Type B pancreatic cell (in vitro differentiated cells): ENCODE measurements at regions not wholly inside any gene's neighbourhood (a gene's known extent, or its start where the extent isn't known, plus 50 kb on each side); places are given as distances from the start of the nearest gene placed in this dataset.

ENCODE experiments used
- DNase-seq: peaks from one replicate; pipeline ENCODE4 v3.0.0; 2021; ENCODE audit warnings: mixed read lengths; ENCODE audit not compliant: unreplicated experiment; ENCODE audit errors: extremely low spot score
- H3K27ac Mint-ChIP-seq: 2 replicates; pipeline ENCODE4 v1.8.0; 2021; ENCODE audit warnings: mild to moderate bottlenecking, mixed read lengths
- H3K27me3 Mint-ChIP-seq: 2 replicates; pipeline ENCODE4 v1.8.0; 2021; ENCODE audit warnings: mixed read lengths
- H3K36me3 Mint-ChIP-seq: 2 replicates; pipeline ENCODE4 v1.8.0; 2021; ENCODE audit warnings: mixed read lengths
- H3K4me1 Mint-ChIP-seq: one replicate; pipeline ENCODE4 v1.8.0; 2021; ENCODE audit warnings: mixed read lengths; ENCODE audit not compliant: unreplicated experiment
- H3K4me3 Mint-ChIP-seq: 2 replicates; pipeline ENCODE4 v1.8.0; 2021; ENCODE audit warnings: mild to moderate bottlenecking, mixed read lengths
- H3K9me3 Mint-ChIP-seq: 2 replicates; pipeline ENCODE4 v1.8.0; 2021; ENCODE audit warnings: mixed read lengths
- TF ChIP-seq, protein P1 (sequence below): fragments of 200-600 bp; sonication (generic); conservative IDR thresholded peaks from 2 replicates; pipeline ENCODE4 v1.5.0; 2021; ENCODE audit warnings: antibody characterized with exemption, mild to moderate bottlenecking

- Mint-ChIP-seq H3K4me3 (no peak overlapping the region), H3K4me1 (peaks cover 11% of the 10 kb centered on the region), H3K27ac (no peak overlapping the region), H3K9me3 (no peaks in the 10 kb centered on the region), H3K36me3 (no peaks in the 10 kb centered on the region), H3K27me3 (no peaks in the 10 kb centered on the region)
- no peak for DNase-seq
- TF ChIP-seq, protein P1, sequence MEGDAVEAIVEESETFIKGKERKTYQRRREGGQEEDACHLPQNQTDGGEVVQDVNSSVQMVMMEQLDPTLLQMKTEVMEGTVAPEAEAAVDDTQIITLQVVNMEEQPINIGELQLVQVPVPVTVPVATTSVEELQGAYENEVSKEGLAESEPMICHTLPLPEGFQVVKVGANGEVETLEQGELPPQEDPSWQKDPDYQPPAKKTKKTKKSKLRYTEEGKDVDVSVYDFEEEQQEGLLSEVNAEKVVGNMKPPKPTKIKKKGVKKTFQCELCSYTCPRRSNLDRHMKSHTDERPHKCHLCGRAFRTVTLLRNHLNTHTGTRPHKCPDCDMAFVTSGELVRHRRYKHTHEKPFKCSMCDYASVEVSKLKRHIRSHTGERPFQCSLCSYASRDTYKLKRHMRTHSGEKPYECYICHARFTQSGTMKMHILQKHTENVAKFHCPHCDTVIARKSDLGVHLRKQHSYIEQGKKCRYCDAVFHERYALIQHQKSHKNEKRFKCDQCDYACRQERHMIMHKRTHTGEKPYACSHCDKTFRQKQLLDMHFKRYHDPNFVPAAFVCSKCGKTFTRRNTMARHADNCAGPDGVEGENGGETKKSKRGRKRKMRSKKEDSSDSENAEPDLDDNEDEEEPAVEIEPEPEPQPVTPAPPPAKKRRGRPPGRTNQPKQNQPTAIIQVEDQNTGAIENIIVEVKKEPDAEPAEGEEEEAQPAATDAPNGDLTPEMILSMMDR: no peak
Observed at GRCh38 chr1:82114887-82115286, 314.2 kb downstream of the ADGRL2 start.

DNA sequence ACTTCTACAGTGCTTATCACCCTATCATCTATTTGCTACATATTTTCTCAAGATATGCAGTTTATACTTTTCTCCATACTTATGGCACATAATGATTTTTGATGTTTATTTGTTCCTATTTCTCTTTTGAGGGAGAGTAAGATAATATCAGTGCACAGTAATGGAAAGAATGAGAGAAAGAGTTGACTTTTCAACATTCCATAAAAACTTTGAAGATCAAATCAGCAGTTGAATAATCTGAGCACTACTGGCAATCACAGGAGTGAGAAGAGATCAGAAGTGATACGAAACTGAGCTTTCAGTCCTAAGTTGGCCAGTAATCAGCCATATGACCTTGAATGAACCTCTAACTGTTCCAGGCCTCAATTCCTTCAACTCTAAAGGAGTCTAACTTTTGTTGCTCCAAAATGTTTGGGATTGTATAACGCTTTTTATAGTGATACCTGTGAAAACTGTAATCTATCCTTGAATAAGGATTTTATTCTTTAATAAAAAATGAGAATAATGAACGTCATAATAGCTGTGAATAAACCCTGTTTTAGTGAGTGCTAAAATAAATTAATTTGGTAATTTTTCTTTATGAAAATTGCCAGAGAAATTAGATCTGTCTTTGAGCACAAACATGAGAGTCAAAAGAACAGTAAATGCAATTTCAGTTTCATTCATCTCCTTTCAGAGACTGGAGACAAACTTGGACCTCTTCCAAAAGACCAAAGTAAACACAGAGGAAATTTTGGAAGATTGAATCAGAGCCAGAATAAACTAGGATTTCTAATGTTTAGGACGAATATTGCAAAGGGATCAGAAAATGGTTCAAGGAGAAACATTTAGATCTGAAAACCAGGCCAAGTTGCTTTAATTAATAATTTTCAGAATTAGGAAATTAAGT is 309.9 kb downstream of the ADGRL2 start:
- no peak overlapping the region for H3K4me3 Mint-ChIP-seq
- DNase-seq: no peak
- TF ChIP-seq, protein P1: no peak

DNA sequence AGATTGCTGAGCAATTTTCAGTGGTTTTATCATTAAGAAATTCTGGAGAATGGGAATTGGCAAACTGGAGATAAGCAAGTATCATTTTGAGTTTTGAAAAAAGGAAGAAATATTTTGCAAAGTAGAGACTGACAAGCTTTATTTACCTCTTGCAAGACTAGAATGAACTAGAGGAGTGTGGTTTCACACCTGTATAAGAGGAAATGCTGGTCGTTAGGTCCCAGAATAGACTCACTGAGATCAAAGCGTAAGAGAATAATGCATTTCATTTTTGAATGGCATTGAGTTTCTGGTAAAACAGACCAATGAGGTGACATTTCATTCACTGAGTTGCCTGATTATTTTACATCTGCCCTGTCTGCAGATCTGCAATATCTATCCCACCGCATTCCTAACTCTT is 308.1 kb downstream of the ADGRL2 start:
- Mint-ChIP-seq H3K9me3 (peaks cover 3% of the 10 kb centered on the region), H3K27ac (no peak overlapping the region), H3K4me1 (peaks cover 15% of the 10 kb centered on the region)

More for the DNA sequence above, 309.9 kb downstream of the ADGRL2 start:
- no peaks in the 10 kb centered on the region for H3K9me3 Mint-ChIP-seq
- peaks cover 15% of the 10 kb centered on the region for H3K4me1 Mint-ChIP-seq
- no peaks in the 10 kb centered on the region for H3K27me3 Mint-ChIP-seq
- H3K27ac Mint-ChIP-seq: no peak overlapping the region
- no peaks in the 10 kb centered on the region for H3K36me3 Mint-ChIP-seq

DNA sequence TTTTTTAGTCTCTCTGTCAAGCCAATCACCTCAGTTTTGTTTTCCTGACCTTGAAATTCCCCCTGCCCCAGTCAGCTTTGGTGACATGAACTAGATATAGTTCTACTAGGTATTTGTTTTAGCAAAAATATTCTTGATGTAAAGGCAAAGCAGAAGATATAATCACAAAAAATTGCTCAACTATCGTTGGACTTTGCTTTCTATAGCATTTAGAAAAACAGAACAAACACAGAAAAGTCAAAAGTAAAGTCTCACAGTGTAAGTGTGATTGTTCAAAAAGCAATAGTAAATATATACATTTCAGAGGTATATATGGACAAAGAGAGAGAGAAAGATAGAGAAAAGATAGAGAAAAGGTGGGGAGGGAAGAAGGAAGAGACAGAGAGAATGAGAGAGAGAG is 305.9 kb downstream of the ADGRL2 start:
- TF ChIP-seq, protein P1: no peak
- Mint-ChIP-seq H3K27me3 (no peaks in the 10 kb centered on the region), H3K36me3 (peaks cover 6% of the 10 kb centered on the region), H3K4me3 (no peak overlapping the region), H3K27ac (no peak overlapping the region), H3K9me3 (peaks cover 3% of the 10 kb centered on the region), H3K4me1 (peaks cover 15% of the 10 kb centered on the region)
- DNase-seq: no peak

More for the DNA sequence above, 308.1 kb downstream of the ADGRL2 start:
- Mint-ChIP-seq H3K27me3 (no peaks in the 10 kb centered on the region), H3K4me3 (no peak overlapping the region), H3K36me3 (peaks cover 6% of the 10 kb centered on the region)
- TF ChIP-seq, protein P1: no peak
- DNase-seq: no peak

GRCh38 chr1:82099170-82099569 is 298.4 kb downstream of the ADGRL2 start:
- Mint-ChIP-seq H3K36me3 (no peaks in the 10 kb centered on the region), H3K27me3 (no peaks in the 10 kb centered on the region), H3K4me1 (peaks cover 7% of the 10 kb centered on the region), H3K9me3 (peaks cover 5% of the 10 kb centered on the region), H3K27ac (no peak overlapping the region), H3K4me3 (no peak overlapping the region)
- no peak for DNase-seq
- TF ChIP-seq, protein P1: no peak
